BLaER1 treated with 17β-estradiol and CSF1 and Interleukin-3, amounts not matched to agents 10 nM and 100 nM (cell line): ENCODE measurements at regions not wholly inside any gene's neighbourhood (a gene's known extent, or its start where the extent isn't known, plus 50 kb on each side); places are given as distances from the start of the nearest gene placed in this dataset.

Experiments used
- H3K27ac ChIP-seq, 11 experiments: shearing (Covaris generic); formaldehyde crosslinking; 2 replicates each; pipeline ENCODE4 v1.8.1; 2022
- H3K27me3 ChIP-seq, 11 experiments: shearing (Covaris generic); formaldehyde crosslinking; 2 replicates each; pipeline ENCODE4 v1.8.1; 2022
- H3K36me3 ChIP-seq, 11 experiments: shearing (Covaris generic); formaldehyde crosslinking; 2 replicates each; pipeline ENCODE4 v1.8.1; 2022
- H3K4me1 ChIP-seq, 10 experiments: shearing (Covaris generic); formaldehyde crosslinking; 2 replicates each; pipeline ENCODE4 v1.8.1; 2022
- H3K4me2 ChIP-seq, 11 experiments: shearing (Covaris generic); formaldehyde crosslinking; 2 replicates each; pipeline ENCODE4 v1.8.1; 2022
- H3K4me3 ChIP-seq, 10 experiments: shearing (Covaris generic); formaldehyde crosslinking; 2 replicates each; pipeline ENCODE4 v1.8.1; 2022
- H3K9ac ChIP-seq, 11 experiments: shearing (Covaris generic); formaldehyde crosslinking; 2 replicates each; pipeline ENCODE4 v1.8.1; 2022
- H3K9me3 ChIP-seq, 11 experiments: shearing (Covaris generic); formaldehyde crosslinking; replicated peaks in 1 of 11; 2 replicates each; pipeline ENCODE4 v1.8.1; 2022
- H4K20me1 ChIP-seq, 11 experiments: shearing (Covaris generic); formaldehyde crosslinking; 2 replicates each; pipeline ENCODE4 v1.8.1; 2022
- Cebpa-rat ChIP-seq, 11 experiments: shearing (Covaris generic); IDR thresholded peaks; 2 replicates each; pipeline ENCODE4 v1.8.1; 2022

DNA sequence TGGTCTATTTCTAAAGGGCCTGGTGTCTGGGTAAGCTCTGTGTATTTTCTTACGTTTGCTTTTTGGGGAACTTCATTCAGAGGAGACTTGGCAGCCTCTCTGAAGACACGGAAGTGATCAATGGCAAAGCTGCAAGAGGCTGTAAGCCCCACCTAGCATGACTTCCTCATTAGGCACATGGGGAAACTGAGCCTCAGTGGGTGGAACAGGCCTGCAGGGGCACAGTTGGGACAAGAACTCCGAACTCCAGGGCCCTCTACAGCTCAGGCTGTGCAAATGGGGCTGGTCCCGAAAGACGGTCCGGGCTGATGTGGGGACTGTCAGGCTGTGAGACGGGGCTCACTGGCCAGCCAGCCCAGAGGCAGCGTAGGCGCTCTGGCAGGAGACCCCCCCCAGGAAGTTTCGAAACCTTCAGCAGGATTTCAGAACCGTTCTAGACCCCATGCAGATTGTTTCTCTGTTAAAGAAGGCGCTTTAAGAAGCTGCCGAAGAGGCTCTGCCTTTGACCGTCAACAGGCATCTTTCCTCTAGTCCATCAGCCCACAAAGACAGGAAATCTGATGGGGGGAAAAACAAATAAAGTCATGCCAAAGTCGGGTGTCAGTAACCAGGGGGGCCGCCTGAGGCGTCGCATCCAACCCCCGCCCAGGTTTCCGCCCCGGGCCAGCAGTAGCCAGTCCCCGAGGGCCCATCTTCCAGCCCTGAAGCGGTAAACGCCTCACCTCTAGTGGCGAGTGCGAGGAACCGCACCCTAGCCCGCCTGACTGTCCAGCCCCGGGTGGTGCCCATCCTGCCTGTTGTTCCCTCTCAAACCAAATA is 79.8 kb upstream of the TBC1D3K start:
- Histone ChIP-seq H3K4me3 (peak overlapping the region in 9 of 10 experiments; percentile 2 to 49 (median 32); a peak in 12 of 20 replicates), H3K4me1 (peaks cover 50 to 67% (median 64%) of the 10 kb centered on the region in 10 experiments), H3K9ac (peak overlapping the region; percentile 19 to 73 (median 52); a peak in 19 of 22 replicates), H3K9me3 (0 out of 22 replicates have a peak, but pooled peaks cover 0 to 8% (median 0%) of the 10 kb centered on the region in 11 experiments), H3K27me3 (no peaks in the 10 kb centered on the region), H3K27ac (peak overlapping the region; percentile 44 to 84 (median 68); a peak in 21 of 22 replicates), H4K20me1 (no peaks in the 10 kb centered on the region), H3K36me3 (no peaks in the 10 kb centered on the region), H3K4me2 (peak overlapping the region; percentile 73 to 91 (median 80))
- TF ChIP-seq Cebpa-rat (IDR thresholded peaks at IDR 0.05): no peak

DNA sequence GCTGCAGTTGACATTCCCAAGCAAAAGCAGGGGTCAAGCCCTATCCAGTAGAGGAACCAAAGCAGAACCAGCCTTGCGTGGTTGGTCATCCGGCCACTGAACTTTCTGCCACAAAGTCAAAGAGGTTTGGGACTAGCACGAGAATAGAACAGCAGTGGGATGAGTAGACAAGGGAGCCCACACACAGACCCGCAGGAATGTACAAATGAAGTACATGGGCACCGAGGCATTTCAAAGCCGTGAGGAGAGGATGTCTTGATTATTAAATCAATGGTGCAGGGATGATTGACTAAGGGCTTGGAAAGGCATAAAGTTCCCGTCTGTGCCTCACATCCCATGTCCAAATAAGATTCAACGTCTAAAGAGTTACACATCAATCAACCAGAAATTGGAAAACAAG is 81.8 kb upstream of the TBC1D3K start:
- no peaks in the 10 kb centered on the region for H3K9me3 ChIP-seq
- H3K4me2 ChIP-seq: no peak overlapping the region
- H3K27me3 ChIP-seq: no peaks in the 10 kb centered on the region
- H4K20me1 ChIP-seq: no peaks in the 10 kb centered on the region
- H3K36me3 ChIP-seq: no peaks in the 10 kb centered on the region
- TF ChIP-seq Cebpa-rat (IDR thresholded peaks at IDR 0.05): no peak
- H3K27ac ChIP-seq: no peak overlapping the region
- peaks cover 35 to 48% (median 45%) of the 10 kb centered on the region in 10 experiments for H3K4me1 ChIP-seq
- H3K9ac ChIP-seq: no peak overlapping the region
- no peak overlapping the region for H3K4me3 ChIP-seq

DNA sequence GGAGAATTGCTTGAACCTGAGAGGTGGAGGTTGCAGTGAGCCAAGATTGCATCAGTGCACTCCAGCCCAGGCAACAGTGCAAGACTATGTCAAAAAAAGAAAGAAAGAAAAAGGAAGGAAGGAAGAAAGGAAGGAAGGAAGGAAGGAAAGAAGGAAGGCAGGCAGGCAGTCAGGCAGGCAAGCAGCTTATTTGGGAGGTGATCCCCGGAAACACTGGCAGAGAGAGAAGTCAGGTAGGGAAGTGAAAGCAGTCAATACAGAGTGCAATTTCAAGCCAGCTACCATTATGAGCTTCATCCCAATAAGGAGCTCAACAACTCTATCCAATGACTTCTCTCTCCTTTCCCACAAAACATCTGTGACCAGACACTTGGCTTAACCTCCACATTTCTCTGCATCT is 83.0 kb upstream of the TBC1D3K start:
- H3K27me3 ChIP-seq: no peaks in the 10 kb centered on the region
- no peaks in the 10 kb centered on the region for H4K20me1 ChIP-seq
- H3K4me1 ChIP-seq: peaks cover 33 to 48% (median 43%) of the 10 kb centered on the region in 10 experiments
- H3K4me3 ChIP-seq: no peak overlapping the region
- peak overlapping the region; percentile 21 to 75 (median 61) for H3K4me2 ChIP-seq
- no peaks in the 10 kb centered on the region for H3K36me3 ChIP-seq
- H3K9me3 ChIP-seq: no peaks in the 10 kb centered on the region
- TF ChIP-seq Cebpa-rat (IDR thresholded peaks at IDR 0.05): no peak
- H3K27ac ChIP-seq: peak overlapping the region in 2 of 11 experiments; percentile 11 to 26; a peak in 2 of 22 replicates
- H3K9ac ChIP-seq: no peak overlapping the region

DNA sequence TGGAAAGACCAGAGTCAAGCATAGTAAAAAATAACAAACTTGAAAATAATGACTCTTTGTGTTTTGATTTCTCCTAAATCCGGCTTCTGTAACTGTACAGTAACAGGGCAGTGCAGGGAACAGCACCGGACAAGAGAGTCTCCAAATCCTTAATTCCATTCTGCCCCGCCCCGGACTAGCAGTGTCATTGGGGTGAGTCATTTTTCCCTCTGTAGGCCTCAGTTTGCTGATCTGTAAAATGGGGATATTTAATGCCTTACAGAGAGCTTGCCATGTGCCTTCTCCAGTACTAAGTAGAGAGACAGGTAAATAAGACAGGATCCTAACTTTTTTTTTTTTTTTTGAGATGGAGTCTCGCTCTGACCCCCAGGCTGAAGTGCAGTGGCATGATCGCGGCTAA is 83.6 kb upstream of the TBC1D3K start:
- Histone ChIP-seq H3K9ac (no peak overlapping the region), H3K4me1 (peaks cover 33 to 48% (median 43%) of the 10 kb centered on the region in 10 experiments), H3K36me3 (no peaks in the 10 kb centered on the region), H3K27ac (peak overlapping the region in 1 of 11 experiments; percentile 11; a peak in 1 of 22 replicates), H3K4me2 (peak overlapping the region; percentile 21 to 75 (median 61); a peak in 21 of 22 replicates), H3K9me3 (no peaks in the 10 kb centered on the region), H3K4me3 (no peak overlapping the region), H4K20me1 (no peaks in the 10 kb centered on the region), H3K27me3 (no peaks in the 10 kb centered on the region)
- no peak for TF ChIP-seq Cebpa-rat (IDR thresholded peaks at IDR 0.05)

GRCh38 chr17:37839196-37839978 is 84.8 kb upstream of the TBC1D3K start:
- H3K36me3 ChIP-seq: no peaks in the 10 kb centered on the region
- peaks cover 28 to 40% (median 35%) of the 10 kb centered on the region in 10 experiments for H3K4me1 ChIP-seq
- H3K27me3 ChIP-seq: no peaks in the 10 kb centered on the region
- no peak for TF ChIP-seq Cebpa-rat (IDR thresholded peaks at IDR 0.05)
- no peaks in the 10 kb centered on the region for H3K9me3 ChIP-seq
- no peak overlapping the region for H3K27ac ChIP-seq
- no peaks in the 10 kb centered on the region for H4K20me1 ChIP-seq
- H3K4me3 ChIP-seq: no peak overlapping the region
- no peak overlapping the region for H3K9ac ChIP-seq
- peak overlapping the region in 2 of 11 experiments; percentile 18 to 24; a peak in 3 of 22 replicates for H3K4me2 ChIP-seq

- no peak for TF ChIP-seq Cebpa-rat (IDR thresholded peaks at IDR 0.05)
- H3K4me1 ChIP-seq: peaks cover 19 to 29% (median 26%) of the 10 kb centered on the region in 10 experiments
Measured at GRCh38 chr17:37838276-37838675, 85.9 kb upstream of the TBC1D3K start.

GRCh38 chr17:37836593-37836992 is 87.6 kb upstream of the TBC1D3K start:
- no peak overlapping the region for H3K27ac ChIP-seq
- H3K9ac ChIP-seq: no peak overlapping the region
- H3K4me2 ChIP-seq: no peak overlapping the region
- H3K4me3 ChIP-seq: no peak overlapping the region
- H3K27me3 ChIP-seq: no peaks in the 10 kb centered on the region
- H3K9me3 ChIP-seq: no peaks in the 10 kb centered on the region
- TF ChIP-seq Cebpa-rat (IDR thresholded peaks at IDR 0.05): no peak
- H4K20me1 ChIP-seq: no peaks in the 10 kb centered on the region
- H3K36me3 ChIP-seq: no peaks in the 10 kb centered on the region
- peaks cover 16 to 33% (median 23%) of the 10 kb centered on the region in 10 experiments for H3K4me1 ChIP-seq

More at GRCh38 chr17:37838276-37838675, 85.9 kb upstream of the TBC1D3K start:
- no peak overlapping the region for H3K4me3 ChIP-seq
- H3K9ac ChIP-seq: no peak overlapping the region
- H4K20me1 ChIP-seq: no peaks in the 10 kb centered on the region
- H3K36me3 ChIP-seq: no peaks in the 10 kb centered on the region
- H3K4me2 ChIP-seq: no peak overlapping the region
- no peaks in the 10 kb centered on the region for H3K9me3 ChIP-seq
- no peak overlapping the region for H3K27ac ChIP-seq
- no peaks in the 10 kb centered on the region for H3K27me3 ChIP-seq

DNA sequence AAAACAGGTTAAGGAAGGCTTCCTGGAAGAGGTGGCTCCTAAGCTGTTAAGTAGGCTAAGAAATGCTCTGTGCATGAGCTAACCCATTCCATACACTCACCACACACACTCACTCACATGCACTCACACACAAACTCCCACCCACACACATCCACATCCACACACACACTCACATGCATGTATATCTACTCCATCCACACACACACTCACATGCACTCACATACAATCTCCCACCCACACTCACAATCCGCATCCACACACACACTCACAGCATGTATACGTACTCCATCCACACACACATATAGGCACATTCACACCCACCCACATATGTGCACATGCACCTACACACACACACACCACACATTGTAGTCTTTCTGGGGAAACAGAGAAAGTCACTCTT is 89.3 kb upstream of the HNF1B start:
- no peak overlapping the region for H3K9ac ChIP-seq

GRCh38 chr17:37833237-37833859 is 88.5 kb upstream of the HNF1B start:
- no peak overlapping the region for H3K4me2 ChIP-seq
- H3K27me3 ChIP-seq: no peaks in the 10 kb centered on the region
- no peak overlapping the region for H3K27ac ChIP-seq
- no peaks in the 10 kb centered on the region for H3K36me3 ChIP-seq
- H3K4me1 ChIP-seq: peaks cover 20 to 38% (median 30%) of the 10 kb centered on the region in 10 experiments
- no peak for TF ChIP-seq Cebpa-rat (IDR thresholded peaks at IDR 0.05)
- H3K4me3 ChIP-seq: no peak overlapping the region
- H3K9ac ChIP-seq: no peak overlapping the region
- no peaks in the 10 kb centered on the region for H4K20me1 ChIP-seq
- no peaks in the 10 kb centered on the region for H3K9me3 ChIP-seq

More for the DNA sequence above, 89.3 kb upstream of the HNF1B start:
- H3K4me3 ChIP-seq: no peak overlapping the region
- H3K27ac ChIP-seq: no peak overlapping the region
- peaks cover 12 to 32% (median 22%) of the 10 kb centered on the region in 10 experiments for H3K4me1 ChIP-seq
- no peak for TF ChIP-seq Cebpa-rat (IDR thresholded peaks at IDR 0.05)
- no peak overlapping the region for H3K4me2 ChIP-seq
- H3K27me3 ChIP-seq: no peaks in the 10 kb centered on the region
- H4K20me1 ChIP-seq: no peaks in the 10 kb centered on the region
- no peaks in the 10 kb centered on the region for H3K9me3 ChIP-seq
- no peaks in the 10 kb centered on the region for H3K36me3 ChIP-seq
